ENCODE measurements at regions not wholly inside any gene's neighbourhood (a gene's known extent, or its start where the extent isn't known, plus 50 kb on each side); places are given as distances from the start of the nearest gene placed in this dataset.

DNA sequence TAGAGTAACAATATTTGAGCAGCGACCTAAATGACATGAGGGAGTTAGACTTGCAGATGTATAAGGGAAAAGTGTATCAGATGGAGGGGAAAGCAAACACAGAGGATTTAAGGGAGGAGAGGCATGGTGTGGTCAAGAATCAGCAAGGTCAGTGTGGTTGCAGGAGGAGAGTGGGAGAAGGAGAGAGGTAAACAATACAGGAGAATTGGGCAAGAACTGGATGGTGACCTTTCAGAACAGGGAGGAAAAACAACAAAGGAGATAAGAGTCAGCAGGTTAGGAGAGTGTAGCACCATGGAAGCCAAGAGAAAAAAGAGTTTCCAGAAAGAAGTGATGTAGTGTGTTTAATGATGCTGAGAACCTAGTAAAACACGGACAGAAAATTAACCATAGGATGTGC, 178.5 kb downstream of the PAPSS1 start:
- no peak for DNase-seq (ENCODE audit: low spot score)
- no TSS peak for BruUV-seq (replicated peaks)
- TF ChIP-seq, protein P1, sequence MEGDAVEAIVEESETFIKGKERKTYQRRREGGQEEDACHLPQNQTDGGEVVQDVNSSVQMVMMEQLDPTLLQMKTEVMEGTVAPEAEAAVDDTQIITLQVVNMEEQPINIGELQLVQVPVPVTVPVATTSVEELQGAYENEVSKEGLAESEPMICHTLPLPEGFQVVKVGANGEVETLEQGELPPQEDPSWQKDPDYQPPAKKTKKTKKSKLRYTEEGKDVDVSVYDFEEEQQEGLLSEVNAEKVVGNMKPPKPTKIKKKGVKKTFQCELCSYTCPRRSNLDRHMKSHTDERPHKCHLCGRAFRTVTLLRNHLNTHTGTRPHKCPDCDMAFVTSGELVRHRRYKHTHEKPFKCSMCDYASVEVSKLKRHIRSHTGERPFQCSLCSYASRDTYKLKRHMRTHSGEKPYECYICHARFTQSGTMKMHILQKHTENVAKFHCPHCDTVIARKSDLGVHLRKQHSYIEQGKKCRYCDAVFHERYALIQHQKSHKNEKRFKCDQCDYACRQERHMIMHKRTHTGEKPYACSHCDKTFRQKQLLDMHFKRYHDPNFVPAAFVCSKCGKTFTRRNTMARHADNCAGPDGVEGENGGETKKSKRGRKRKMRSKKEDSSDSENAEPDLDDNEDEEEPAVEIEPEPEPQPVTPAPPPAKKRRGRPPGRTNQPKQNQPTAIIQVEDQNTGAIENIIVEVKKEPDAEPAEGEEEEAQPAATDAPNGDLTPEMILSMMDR (conservative IDR thresholded peaks at IDR 0.05; ENCODE audit: low read depth, low read length) = no peak
- no peak for TF ChIP-seq EZH2 (IDR thresholded peaks at IDR 0.05; ENCODE audit: borderline replicate concordance, low read depth, low read length, poor library complexity, severe bottlenecking)
- ChIA-PET CTCF (no interaction called here), POLR2A (ENCODE audit: low non-redundant PET) (no interaction called here)
- no peaks in the 10 kb centered on the region for H3K36me3 ChIP-seq (ENCODE audit: insufficient read depth, low read length, poor library complexity, severe bottlenecking)
- no peaks in the 10 kb centered on the region for H3K27me3 ChIP-seq (replicated peaks; ENCODE audit: insufficient read depth, low read depth, low read length, poor library complexity)
- intact Hi-C loops (cut with micrococcal nuclease; ENCODE audit: unreplicated experiment) = no loop called here
- no peaks in the 10 kb centered on the region for H3K9me3 ChIP-seq (ENCODE audit: low read depth, low read length, poor library complexity, severe bottlenecking)
- H3K4me3 ChIP-seq (ENCODE audit: low read depth, low read length, poor library complexity, severe bottlenecking) = no peak overlapping the region
- no peak overlapping the region for H3K27ac ChIP-seq (ENCODE audit: low read depth, low read length, poor library complexity, severe bottlenecking)
- no peaks in the 10 kb centered on the region for H3K4me1 ChIP-seq (ENCODE audit: insufficient read depth, low read length, poor library complexity, severe bottlenecking)

- BruUV-seq (replicated peaks) = no TSS peak
- intact Hi-C loops (cut with micrococcal nuclease; ENCODE audit: unreplicated experiment) = no loop called here
- Histone ChIP-seq H3K9me3 (ENCODE audit: low read depth, low read length, poor library complexity, severe bottlenecking) (no peaks in the 10 kb centered on the region), H3K4me1 (ENCODE audit: insufficient read depth, low read length, poor library complexity, severe bottlenecking) (no peaks in the 10 kb centered on the region), H3K36me3 (ENCODE audit: insufficient read depth, low read length, poor library complexity, severe bottlenecking) (no peaks in the 10 kb centered on the region), H3K27me3 (replicated peaks; ENCODE audit: insufficient read depth, low read depth, low read length, poor library complexity) (no peaks in the 10 kb centered on the region), H3K27ac (ENCODE audit: low read depth, low read length, poor library complexity, severe bottlenecking) (no peak overlapping the region), H3K4me3 (ENCODE audit: low read depth, low read length, poor library complexity, severe bottlenecking) (no peak overlapping the region)
- DNase-seq (ENCODE audit: low spot score) = no peak
- ChIA-PET POLR2A (ENCODE audit: low non-redundant PET) (no interaction called here), CTCF (no interaction called here)
- TF ChIP-seq, protein P1 (conservative IDR thresholded peaks at IDR 0.05; ENCODE audit: low read depth, low read length) = no peak
Observed at GRCh38 chr4:107531927-107532326, 188.1 kb downstream of the PAPSS1 start.

GRCh38 chr4:107520368-107520767, 199.7 kb downstream of the PAPSS1 start:
- no peaks in the 10 kb centered on the region for H3K36me3 ChIP-seq (ENCODE audit: insufficient read depth, low read length, poor library complexity, severe bottlenecking)
- H3K4me1 ChIP-seq (ENCODE audit: insufficient read depth, low read length, poor library complexity, severe bottlenecking) = peaks cover 16% of the 10 kb centered on the region
- no peak for DNase-seq (ENCODE audit: low spot score)
- no peak for TF ChIP-seq EZH2 (IDR thresholded peaks at IDR 0.05; ENCODE audit: borderline replicate concordance, low read depth, low read length, poor library complexity, severe bottlenecking)
- TF ChIP-seq, protein P1 (conservative IDR thresholded peaks at IDR 0.05; ENCODE audit: low read depth, low read length) = no peak
- intact Hi-C loops (cut with micrococcal nuclease; ENCODE audit: unreplicated experiment) = no loop called here
- peaks cover 9% of the 10 kb centered on the region for H3K9me3 ChIP-seq (ENCODE audit: low read depth, low read length, poor library complexity, severe bottlenecking)
- H3K27ac ChIP-seq (ENCODE audit: low read depth, low read length, poor library complexity, severe bottlenecking) = no peak overlapping the region
- no TSS peak for BruUV-seq (replicated peaks)
- ChIA-PET POLR2A (ENCODE audit: low non-redundant PET) (no interaction called here), CTCF (no interaction called here)
- H3K27me3 ChIP-seq (replicated peaks; ENCODE audit: insufficient read depth, low read depth, low read length, poor library complexity) = no peaks in the 10 kb centered on the region
- no peak overlapping the region for H3K4me3 ChIP-seq (ENCODE audit: low read depth, low read length, poor library complexity, severe bottlenecking)

Data from A673 (cell line).